Activated CD4-positive, CD25-positive, alpha-beta regulatory T cell treated with anti-CD3 and anti-CD28 coated beads, Interleukin-2, amount 50 U/mL, for 24 hours (primary cell): ENCODE measurements at regions not wholly inside any gene's neighbourhood (a gene's known extent, or its start where the extent isn't known, plus 50 kb on each side); places are given as distances from the start of the nearest gene placed in this dataset.

ENCODE experiments used
- ATAC-seq, 2 donors: fragments of 150-1000 bp; cut with Tn5 transposase; one replicate each; pipeline ENCODE4 v1.10.0; 2021; ENCODE audit warnings: mild to moderate bottlenecking in 1 of 2, moderate library complexity in 1 of 2

DNA sequence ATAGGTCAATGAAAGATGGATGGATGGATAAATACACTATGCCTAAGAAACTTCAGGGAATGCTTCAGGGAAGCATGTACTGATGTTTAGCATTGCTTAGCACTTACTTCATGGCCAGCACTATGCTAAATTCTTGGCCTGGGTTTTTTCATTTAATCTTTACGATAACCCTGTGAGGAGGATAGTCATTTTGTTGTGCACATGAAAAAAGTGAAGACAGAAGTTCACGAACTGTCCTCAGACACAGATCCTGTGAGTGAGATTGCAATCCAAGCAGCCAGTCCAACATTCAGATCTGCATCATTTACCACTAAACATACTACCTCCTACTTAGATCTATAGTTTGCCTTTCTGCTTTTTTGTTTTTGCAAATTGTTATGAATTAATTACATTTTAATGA is 510.8 kb upstream of the AGTR1 start:
- no peak for ATAC-seq

DNA sequence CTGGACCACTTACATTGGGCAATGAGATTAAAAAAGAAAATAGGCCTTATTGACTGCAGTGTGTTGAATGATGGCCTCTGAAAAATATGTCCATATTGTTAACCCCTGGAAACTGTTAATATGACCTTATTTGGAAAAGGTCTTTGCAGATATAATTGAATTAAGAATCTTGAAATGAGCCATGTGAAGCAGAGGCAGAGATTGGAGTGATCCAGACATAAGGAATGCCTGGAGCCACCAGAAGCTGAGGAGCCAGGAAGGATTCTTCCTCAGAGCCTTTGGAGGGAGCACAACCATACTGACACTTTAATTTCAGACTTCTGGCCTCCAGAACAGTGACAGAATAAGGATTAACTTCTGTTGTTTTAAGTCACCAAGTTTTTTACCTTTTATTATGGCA is 510.4 kb upstream of the AGTR1 start:
- no peak for ATAC-seq

DNA sequence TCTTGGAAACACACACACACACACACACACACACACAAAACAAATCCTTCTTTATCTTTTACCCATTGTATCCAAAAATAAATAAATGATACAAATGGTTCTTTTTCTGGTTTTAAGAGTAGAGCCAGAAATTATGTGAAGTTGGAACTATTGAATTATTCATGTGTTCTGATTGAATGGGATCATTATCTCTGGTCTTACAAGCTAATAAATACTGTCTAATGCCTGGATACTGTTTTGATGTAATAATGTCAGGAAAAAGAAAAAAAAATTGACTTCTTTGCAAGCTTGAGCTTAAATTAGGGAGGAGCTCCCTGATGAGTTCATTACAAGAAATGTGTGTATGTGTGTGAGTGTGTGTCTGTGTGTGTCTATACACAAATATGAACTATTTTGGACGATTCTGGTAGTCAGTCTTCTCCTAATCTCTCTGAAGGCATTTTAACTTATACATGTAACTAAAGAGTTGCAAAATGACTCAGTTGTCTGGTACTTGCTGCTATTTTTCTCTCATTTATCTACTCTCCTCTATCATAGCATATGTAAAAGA is 507.2 kb upstream of the AGTR1 start:
- ATAC-seq, result no peak

DNA sequence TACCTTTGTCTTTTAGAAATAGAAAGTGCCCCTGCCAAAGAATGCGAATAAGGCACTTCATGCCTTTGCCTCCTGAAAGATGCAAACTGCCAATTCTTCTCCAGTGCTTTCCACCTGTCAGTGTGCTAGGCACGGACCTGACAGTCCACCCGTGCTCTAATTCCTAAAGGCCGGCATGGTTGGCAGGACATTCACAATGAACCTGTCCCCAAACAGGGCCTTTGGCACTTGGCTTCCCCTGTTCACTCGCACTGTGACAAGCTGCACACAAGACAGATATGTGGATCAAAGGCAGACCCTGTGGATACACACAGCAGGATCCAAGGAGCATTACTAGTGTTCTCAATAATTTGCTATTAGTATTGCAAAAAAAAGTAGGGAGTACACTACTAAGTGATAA is 505.7 kb upstream of the AGTR1 start:
- no peak for ATAC-seq

DNA sequence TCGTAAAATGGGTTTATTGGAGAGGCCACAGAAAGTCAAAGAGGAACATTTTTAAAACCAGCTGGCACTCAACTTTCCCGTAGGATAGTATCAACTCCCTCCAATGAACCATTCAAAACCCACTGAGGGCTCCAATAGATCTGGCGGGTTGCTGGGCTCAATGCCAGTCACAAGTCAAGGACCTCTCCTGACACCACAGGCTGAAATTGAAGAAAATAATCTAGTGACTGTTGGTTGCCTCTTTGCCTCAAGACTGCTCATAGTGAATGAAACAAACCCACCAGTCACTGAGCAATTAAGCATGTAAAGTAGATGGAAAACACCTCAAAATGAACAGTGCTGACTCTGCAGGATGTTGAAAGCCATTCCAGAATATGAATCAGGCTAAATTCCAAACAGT is 500.6 kb upstream of the AGTR1 start:
- ATAC-seq, result no peak

- ATAC-seq, result no peak
Observed at GRCh38 chr3:148202386-148202785, 495.3 kb upstream of the AGTR1 start.

DNA sequence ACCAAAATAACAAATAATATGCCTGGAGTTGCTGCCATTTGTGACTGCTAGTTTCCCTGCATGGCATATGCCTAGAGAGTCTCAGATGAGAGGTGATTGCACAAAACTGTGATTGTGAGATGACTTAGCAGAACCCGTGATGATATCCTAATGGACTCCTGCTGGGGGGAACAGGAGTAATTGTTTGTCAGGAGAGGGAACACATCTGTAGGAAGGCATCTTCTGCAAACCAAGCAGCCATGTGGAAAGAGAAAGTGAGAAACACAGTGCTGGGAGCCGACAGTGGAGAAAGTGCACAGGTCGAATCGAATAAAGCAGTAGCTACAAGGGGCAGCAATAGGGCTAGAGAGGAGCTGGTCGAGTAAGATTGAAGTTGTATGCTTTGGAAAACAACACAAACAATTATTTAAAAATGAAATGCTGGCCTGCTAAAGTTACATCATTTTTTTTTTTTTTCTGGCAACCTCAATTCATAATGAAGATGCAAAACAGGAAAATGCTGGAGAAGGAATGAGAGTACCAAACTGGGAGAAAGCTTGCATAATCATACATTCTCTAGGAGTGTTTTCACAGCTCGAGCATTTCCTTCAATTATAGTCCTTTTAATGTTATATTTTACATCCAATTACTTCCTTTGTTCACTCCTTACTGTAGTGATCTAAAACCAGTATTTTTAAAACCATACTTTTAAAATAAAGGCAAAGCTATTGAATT is 494.2 kb upstream of the AGTR1 start:
- no peak for ATAC-seq

DNA sequence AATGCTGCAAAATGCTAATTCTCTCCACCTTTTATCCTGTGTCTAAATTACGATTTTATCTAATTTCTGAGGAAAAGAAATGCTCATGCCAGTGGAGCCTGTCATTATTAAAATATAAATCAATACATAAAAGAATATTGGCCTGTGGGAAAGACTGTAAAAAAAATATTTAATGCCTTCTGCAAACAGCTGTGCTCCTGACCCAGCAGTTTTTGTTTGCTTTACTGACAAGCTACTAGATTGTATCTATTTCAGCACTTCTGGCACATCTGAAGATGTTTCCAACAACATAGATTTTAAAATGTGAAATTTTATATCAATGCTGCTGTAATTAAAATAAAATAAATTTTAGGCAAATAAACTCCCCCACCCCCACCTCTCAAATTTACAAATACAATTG is 493.6 kb upstream of the AGTR1 start:
- no peak for ATAC-seq

- ATAC-seq, result no peak
Observed at GRCh38 chr3:148205977-148206376, 491.7 kb upstream of the AGTR1 start.

GRCh38 chr3:148206446-148206845 is 491.3 kb upstream of the AGTR1 start:
- no peak for ATAC-seq

- no peak for ATAC-seq
Observed at GRCh38 chr3:148208975-148209374, 488.7 kb upstream of the AGTR1 start.

- ATAC-seq, result no peak
Observed at GRCh38 chr3:148211725-148212124, 486.0 kb upstream of the AGTR1 start.

- no peak for ATAC-seq
Observed at GRCh38 chr3:148214705-148215104, 483.0 kb upstream of the AGTR1 start.

- no peak for ATAC-seq
Observed at GRCh38 chr3:148217317-148217716, 480.4 kb upstream of the AGTR1 start.

DNA sequence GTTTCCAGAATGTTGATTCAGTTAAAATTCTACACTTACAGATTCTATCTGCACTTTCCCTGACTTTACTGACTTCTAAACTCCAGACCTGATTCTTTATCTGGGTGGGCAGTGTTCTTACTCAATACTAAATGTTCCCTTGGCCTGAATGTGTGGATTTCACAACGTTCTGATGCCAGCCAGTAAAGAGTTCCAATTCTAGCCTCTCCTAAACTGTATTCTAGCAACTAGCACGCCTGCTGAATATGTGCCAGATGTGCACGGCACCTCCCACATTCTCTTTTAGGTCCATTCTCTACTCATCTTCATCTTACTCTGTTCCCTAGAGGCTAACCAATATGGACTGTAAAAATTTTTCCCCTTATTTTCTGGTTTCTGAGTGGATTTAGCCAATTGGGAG is 479.5 kb upstream of the AGTR1 start:
- ATAC-seq, result no peak

DNA sequence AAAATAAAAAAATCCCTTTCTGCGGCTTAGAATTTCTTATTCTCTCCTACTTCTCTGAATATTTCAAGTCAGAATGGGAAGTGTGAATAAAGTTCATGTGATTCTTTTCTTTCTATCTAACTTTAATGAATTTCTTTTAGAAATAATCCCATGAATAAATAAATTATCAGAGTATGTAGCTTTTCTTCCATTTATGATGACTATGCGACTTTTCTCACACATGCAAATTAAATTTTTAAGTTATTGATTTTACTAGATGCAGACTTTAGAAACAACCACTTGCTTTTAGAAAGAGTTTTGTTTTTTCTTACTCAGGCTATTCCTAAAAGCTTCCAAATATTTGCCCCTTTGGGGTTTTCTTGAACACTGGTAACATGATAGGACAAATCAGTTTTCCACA is 477.7 kb upstream of the AGTR1 start:
- no peak for ATAC-seq

DNA sequence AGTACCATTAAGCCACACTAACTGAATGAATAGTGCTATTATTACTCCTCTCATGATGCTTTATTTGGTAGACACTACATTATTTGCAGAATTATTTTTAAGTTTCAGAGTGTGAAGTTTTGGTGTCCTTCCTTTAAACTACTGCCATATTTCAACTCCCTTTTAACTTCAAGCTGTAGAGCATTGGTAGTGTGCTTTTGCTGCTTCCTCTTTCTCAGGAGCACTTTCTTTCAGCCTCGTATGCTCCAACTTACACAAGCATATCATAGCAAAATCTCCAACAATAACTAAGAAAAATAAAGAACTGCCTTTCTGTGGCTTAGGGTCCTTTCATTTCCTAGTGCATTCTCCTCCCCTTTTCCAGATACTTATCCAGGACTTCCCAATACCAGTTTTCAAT is 476.4 kb upstream of the AGTR1 start:
- no peak for ATAC-seq

GRCh38 chr3:148223266-148223665 is 474.4 kb upstream of the AGTR1 start:
- no peak for ATAC-seq

DNA sequence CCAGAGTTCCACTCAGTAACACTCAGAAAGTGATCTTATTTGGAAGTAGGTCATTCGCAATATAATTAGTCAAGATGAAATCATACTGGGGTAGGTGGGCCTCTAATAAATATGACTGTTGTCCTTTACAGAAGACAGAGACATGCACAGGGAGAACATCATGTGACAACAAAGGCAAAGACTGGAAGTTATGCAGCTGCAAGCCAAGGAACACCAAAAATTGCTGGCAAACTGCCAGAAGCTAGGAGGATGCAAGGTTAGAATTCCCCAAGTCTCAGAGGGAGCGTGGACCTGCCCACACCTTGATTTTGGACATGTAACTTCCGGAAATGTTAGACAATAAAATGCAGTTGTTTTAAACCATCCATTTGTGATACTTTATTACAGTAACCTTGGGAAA is 471.5 kb upstream of the AGTR1 start:
- ATAC-seq, result no peak

DNA sequence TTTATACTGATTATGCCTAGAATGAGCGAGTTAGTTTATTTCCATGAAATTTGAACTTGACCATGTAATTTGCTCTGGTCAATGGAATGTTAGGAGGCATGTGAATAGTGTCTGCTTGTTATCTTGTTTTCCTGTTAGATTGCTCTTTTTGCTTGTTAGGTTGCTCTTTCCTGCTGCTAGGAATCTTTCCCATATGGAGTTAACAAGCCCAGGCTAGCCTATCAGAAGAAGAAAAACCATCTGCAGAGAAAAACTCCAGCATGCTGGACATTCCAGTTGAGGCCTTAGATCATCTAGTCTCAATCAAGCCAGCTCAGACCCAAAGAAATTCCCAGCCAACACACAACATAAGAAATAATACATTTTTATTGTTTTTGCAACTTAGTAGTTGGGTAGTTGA is 470.2 kb upstream of the AGTR1 start:
- ATAC-seq, result no peak

GRCh38 chr3:148229107-148229506 is 468.6 kb upstream of the AGTR1 start:
- no peak for ATAC-seq

GRCh38 chr3:148230473-148230872 is 467.2 kb upstream of the AGTR1 start:
- no peak for ATAC-seq

DNA sequence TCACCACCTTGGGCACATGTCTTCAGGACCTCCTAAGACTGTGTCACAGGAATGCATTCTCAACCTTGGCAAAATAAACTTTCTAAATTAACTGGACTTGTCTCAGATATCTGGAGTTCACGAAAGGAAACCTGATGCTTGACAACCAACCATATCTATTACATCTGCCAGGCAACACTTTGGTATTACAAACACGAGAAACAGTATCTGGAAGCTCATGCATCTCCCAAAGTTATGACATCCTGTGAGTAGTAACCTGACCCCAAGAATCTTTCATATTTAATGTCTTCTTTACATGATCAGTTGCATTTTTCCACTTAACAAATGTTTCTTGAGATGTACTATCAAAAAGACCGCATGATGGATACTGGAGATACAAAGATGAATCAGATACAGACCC is 465.3 kb upstream of the AGTR1 start:
- ATAC-seq, result no peak

GRCh38 chr3:148233403-148233802 is 464.3 kb upstream of the AGTR1 start:
- peak in 1 of 2 donors; percentile 38 for ATAC-seq

- no peak for ATAC-seq
Observed at GRCh38 chr3:148234536-148234935, 463.2 kb upstream of the AGTR1 start.
